Body of pancreas (tissue), 4 donors: ENCODE measurements at regions not wholly inside any gene's neighbourhood (a gene's known extent, or its start where the extent isn't known, plus 50 kb on each side); places are given as distances from the start of the nearest gene placed in this dataset.

Experiments
- ATAC-seq: fragments of 150-250 bp; one replicate; pipeline ENCODE4 v1.9.1; 2016
- DNase-seq, 4 donors: peaks; one replicate each; pipeline ENCODE4 v3.0.0-alpha.2; 2019
- H3K27ac ChIP-seq, 4 donors: fragments of 200-600 bp; sonication (generic); 1 replicate in 3 of 4; 2 replicates in 1 of 4; pipeline versions ENCODE4 v1.5.1 to v1.6.1; 2016 to 2019; ENCODE audit warnings: mild to moderate bottlenecking in 1 of 4, mixed read lengths in 1 of 4, moderate library complexity in 1 of 4
- H3K27me3 ChIP-seq, 2 donors: fragments of 200-600 bp; sonication (generic); one replicate each; pipeline ENCODE4 v1.6.0; 2016; ENCODE audit warnings: mild to moderate bottlenecking in 1 of 2
- H3K36me3 ChIP-seq, 2 donors: fragments of 200-600 bp; sonication (generic); replicated peaks in 1 of 2; 2 replicates each; pipeline ENCODE4 v1.5.1; 2016; ENCODE audit warnings: low read depth in 2 of 2; ENCODE audit not compliant: insufficient read depth in 1 of 2
- H3K4me1 ChIP-seq: fragments of 200-600 bp; sonication (generic); one replicate; pipeline ENCODE4 v1.6.0; 2016
- H3K4me3 ChIP-seq, 2 donors: fragments of 200-600 bp; sonication (generic); 1 replicate in 1 of 2; 2 replicates in 1 of 2; pipeline ENCODE4 v1.5.1; 2016 to 2019
- H3K9me3 ChIP-seq, 3 donors: fragments of 200-600 bp; sonication (generic); 1 replicate in 2 of 3; 2 replicates in 1 of 3; pipeline ENCODE4 v1.5.1; 2016
- POLR2A ChIP-seq, 3 donors: fragments of 450-650 bp; IDR thresholded peaks; one replicate each; pipeline ENCODE4 v1.6.1; 2016; ENCODE audit warnings: antibody characterized with exemption in 3 of 3, mild to moderate bottlenecking in 2 of 3
- WGBS, 2 donors: methylation state at CpG; one replicate each; pipeline ENCODE4 v1.1.5; 2017; 5-methylcytosine and 5-hydroxymethylcytosine counted together
- intact Hi-C: fragments of 100-400 bp; cut with DNase I; formaldehyde crosslinking; loops from one replicate; pipeline ENCODE4 v1.15.1; 2023
- TF ChIP-seq, protein P1 (sequence below), 7 experiments: fragments of 450-650 bp in 4 of 7; fragments of 200-600 bp in 3 of 7; sonication (generic) in 3 of 7; IDR thresholded peaks; one replicate each; pipeline ENCODE4 v1.5.1; 2016 to 2019; ENCODE audit warnings: antibody characterized with exemption in 7 of 7

DNA sequence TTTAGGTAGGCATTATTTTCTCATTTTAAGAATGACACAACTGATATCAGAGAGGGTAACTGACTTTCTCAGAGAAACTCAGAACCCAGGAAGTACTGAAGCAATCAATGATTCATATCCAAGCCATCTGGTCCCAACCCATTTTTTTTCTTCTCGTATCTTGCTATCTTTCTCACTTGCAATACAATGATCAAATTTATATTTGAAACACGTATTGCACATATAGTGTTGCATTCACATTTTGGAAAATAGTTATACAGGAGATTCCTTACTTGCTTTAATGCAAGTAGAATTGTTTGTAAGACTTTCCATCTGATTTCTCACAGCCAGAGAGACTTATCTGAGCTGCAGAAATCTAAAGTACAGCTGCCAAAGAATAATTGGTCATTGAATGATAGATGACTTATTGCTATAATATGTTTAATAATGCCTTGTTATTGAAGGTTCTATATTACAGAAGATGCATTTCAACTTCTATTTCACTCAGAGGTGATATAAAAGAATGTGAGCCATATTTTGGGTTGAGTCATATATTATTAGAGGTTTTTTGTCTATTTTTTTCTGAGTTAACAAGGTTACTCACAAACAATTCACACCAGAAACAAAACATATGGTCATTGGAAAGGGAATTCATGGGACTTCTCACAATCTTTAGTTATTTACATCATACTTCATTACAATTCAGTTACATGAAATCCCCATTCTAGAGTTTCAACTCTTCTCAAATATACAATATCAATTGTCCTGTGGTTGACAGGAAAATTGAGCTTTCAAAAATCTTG is 337.5 kb upstream of the CITED2 start:
- TF ChIP-seq, protein P1, sequence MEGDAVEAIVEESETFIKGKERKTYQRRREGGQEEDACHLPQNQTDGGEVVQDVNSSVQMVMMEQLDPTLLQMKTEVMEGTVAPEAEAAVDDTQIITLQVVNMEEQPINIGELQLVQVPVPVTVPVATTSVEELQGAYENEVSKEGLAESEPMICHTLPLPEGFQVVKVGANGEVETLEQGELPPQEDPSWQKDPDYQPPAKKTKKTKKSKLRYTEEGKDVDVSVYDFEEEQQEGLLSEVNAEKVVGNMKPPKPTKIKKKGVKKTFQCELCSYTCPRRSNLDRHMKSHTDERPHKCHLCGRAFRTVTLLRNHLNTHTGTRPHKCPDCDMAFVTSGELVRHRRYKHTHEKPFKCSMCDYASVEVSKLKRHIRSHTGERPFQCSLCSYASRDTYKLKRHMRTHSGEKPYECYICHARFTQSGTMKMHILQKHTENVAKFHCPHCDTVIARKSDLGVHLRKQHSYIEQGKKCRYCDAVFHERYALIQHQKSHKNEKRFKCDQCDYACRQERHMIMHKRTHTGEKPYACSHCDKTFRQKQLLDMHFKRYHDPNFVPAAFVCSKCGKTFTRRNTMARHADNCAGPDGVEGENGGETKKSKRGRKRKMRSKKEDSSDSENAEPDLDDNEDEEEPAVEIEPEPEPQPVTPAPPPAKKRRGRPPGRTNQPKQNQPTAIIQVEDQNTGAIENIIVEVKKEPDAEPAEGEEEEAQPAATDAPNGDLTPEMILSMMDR (IDR thresholded peaks at IDR 0.05), result no peak
- no peak for TF ChIP-seq POLR2A (IDR thresholded peaks at IDR 0.05)
- ATAC-seq, result no peak
- peaks cover 24% of the 10 kb centered on the region for H3K4me1 ChIP-seq
- intact Hi-C loops, result no loop called here
- no peaks in the 10 kb centered on the region for H3K27me3 ChIP-seq
- no peak overlapping the region for H3K4me3 ChIP-seq
- no peak for DNase-seq
- no peaks in the 10 kb centered on the region for H3K36me3 ChIP-seq
- 80 to 83% methylated on average over 2 of the region's 2 CpGs for WGBS, 2 donors
- no peaks in the 10 kb centered on the region for H3K9me3 ChIP-seq
- no peak overlapping the region for H3K27ac ChIP-seq

GRCh38 chr6:139710556-139710955 is 336.1 kb upstream of the CITED2 start:
- Histone ChIP-seq H3K9me3 (no peaks in the 10 kb centered on the region), H3K27me3 (no peaks in the 10 kb centered on the region), H3K4me1 (peaks cover 24% of the 10 kb centered on the region), H3K36me3 (no peaks in the 10 kb centered on the region), H3K27ac (no peak overlapping the region), H3K4me3 (no peak overlapping the region)
- intact Hi-C loops, result no loop called here
- DNase-seq, result no peak
- no peak for ATAC-seq
- no peak for TF ChIP-seq POLR2A (IDR thresholded peaks at IDR 0.05)
- TF ChIP-seq, protein P1 (IDR thresholded peaks at IDR 0.05), result no peak

DNA sequence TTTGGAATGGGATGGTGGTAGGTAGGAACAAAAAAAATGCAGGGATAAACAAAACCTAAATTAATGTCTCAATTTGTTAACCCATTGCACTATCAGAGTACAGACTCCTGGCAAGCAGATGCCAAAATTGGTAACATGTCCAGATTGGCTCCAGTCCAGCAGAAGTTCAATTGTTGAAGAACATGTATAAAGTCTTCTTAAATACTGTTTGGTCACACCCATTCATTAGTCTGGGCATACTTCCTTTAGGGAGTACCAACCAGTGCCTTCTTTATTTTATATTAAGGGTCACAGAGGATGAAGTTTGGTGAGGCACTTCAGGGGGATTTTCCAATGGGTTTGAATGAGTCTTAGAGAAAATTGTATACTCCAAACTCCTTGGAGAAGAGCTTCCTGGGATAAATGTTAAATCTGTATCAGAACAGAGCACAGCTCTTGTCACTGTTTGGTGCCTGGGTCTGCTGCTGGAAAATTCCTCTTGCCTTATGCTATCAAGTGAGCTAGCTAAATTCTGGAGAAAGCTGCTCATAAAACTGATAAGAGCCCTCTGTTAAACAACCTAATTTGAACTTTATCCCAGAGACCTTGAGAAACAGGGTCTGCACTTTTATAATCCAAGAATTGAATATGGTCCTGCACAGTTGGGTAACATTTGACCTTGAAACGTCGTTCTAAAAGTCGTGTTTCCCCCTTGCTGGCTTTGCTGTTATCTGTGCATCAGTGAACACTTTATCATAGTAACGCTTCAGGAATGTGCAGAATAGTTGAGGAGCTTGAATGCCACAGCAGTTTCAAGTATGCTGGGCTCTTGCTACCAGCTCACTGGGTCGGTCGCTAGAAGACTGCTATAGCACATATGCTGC is 334.1 kb upstream of the CITED2 start:
- ATAC-seq (peak; percentile 86), DNase-seq (peak; percentile 21 to 51 (median 26))
- TF ChIP-seq, protein P1 (IDR thresholded peaks at IDR 0.05), result no peak
- TF ChIP-seq POLR2A (IDR thresholded peaks at IDR 0.05), result no peak
- Histone ChIP-seq H3K9me3 (no peaks in the 10 kb centered on the region), H3K4me3 (no peak overlapping the region), H3K27me3 (no peaks in the 10 kb centered on the region), H3K4me1 (peaks cover 24% of the 10 kb centered on the region), H3K27ac (peak overlapping the region in 3 of 4 donors; percentile 45 to 69 (median 49)), H3K36me3 (no peaks in the 10 kb centered on the region)
- intact Hi-C loops, result no loop called here
- 17 to 18% methylated on average over 6 of the region's 6 CpGs for WGBS, 2 donors

DNA sequence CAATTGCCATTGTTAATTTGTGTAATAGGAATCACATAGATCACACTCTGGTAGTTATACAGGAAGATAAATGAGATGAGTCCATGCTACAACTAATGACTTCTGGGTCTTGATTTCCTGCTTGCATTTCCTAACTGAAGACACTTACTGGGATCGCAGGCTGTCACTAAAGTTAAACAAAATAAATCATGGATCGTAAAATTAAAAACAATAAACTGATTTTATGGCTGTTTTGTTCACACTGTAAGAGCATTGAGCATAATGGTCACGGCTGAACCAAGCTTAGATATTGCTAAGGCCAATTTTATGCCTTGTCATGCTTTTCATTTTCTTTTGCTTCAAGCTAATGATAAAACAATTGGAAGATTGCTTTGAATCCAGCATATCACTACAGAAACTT is 332.5 kb upstream of the CITED2 start:
- H3K9me3 ChIP-seq, result no peaks in the 10 kb centered on the region
- ATAC-seq (no peak), DNase-seq (no peak)
- H3K4me3 ChIP-seq, result no peak overlapping the region
- 89 to 91% methylated on average over 3 of the region's 3 CpGs for WGBS, 2 donors
- H3K4me1 ChIP-seq, result peaks cover 24% of the 10 kb centered on the region
- no peaks in the 10 kb centered on the region for H3K27me3 ChIP-seq
- intact Hi-C loops, result no loop called here
- no peak for TF ChIP-seq POLR2A (IDR thresholded peaks at IDR 0.05)
- TF ChIP-seq, protein P1 (IDR thresholded peaks at IDR 0.05), result no peak
- no peaks in the 10 kb centered on the region for H3K36me3 ChIP-seq
- H3K27ac ChIP-seq, result no peak overlapping the region
